ENCODE measurements at regions not wholly inside any gene's neighbourhood (a gene's known extent, or its start where the extent isn't known, plus 50 kb on each side); places are given as distances from the start of the nearest gene placed in this dataset.

GRCh38 chr2:18423636-18424035, 136.8 kb downstream of the RDH14 start (continued):
- no peak for TF ChIP-seq CHD1 (IDR thresholded peaks at IDR 0.05; ENCODE audit: low read depth, low read length)
- TF ChIP-seq NRF1 (IDR thresholded peaks at IDR 0.05; ENCODE audit: low read depth, low read length) = no peak
- no peak for TF ChIP-seq POU5F1 (IDR thresholded peaks at IDR 0.05; ENCODE audit: low read depth, low read length)
- no peak for TF ChIP-seq RXRA (IDR thresholded peaks at IDR 0.05; ENCODE audit: insufficient read depth, low read depth, low read length)
- TF ChIP-seq KDM1A (IDR thresholded peaks at IDR 0.05; ENCODE audit: borderline replicate concordance, low read length) = no peak
- no peak for TF ChIP-seq PHF8 (conservative IDR thresholded peaks at IDR 0.05; ENCODE audit: low read depth, low read length)
- no peak for TF ChIP-seq EZH2 (IDR thresholded peaks at IDR 0.05; ENCODE audit: low read depth, low read length, severe bottlenecking)
